GM19240 (cell line): ENCODE measurements at regions not wholly inside any gene's neighbourhood (a gene's known extent, or its start where the extent isn't known, plus 50 kb on each side); places are given as distances from the start of the nearest gene placed in this dataset.
"Not testable (repeated sequence)": the region's sequence is repeated elsewhere in the genome, so short reads cannot be mapped to it uniquely, and the experiment has no call there.

ENCODE experiments used
- DNase-seq: peaks from one replicate; pipeline ENCODE4 v3.0.0; 2011; ENCODE audit warnings: low spot score; ENCODE audit not compliant: insufficient read length

DNA sequence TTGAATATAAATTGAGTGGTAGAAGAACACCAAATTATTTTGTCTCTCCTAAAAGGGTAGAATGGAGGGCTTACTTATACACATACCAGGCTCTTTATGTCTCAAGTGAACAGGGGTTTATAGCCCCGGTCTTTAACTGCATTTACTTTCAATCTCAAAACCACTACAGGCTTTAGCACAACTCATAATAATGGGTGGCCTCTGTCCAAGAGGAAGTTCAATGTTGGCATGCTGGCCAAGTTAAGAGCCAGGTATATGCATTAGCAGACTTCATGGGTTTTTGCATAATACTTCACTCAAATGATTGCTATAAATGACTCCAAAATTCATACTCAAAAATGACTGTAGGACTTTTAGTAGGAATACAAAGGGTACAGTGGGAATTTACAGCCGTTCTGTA lies 118.5 kb upstream of the OTUD4 start:
- DNase-seq: no peak

DNA sequence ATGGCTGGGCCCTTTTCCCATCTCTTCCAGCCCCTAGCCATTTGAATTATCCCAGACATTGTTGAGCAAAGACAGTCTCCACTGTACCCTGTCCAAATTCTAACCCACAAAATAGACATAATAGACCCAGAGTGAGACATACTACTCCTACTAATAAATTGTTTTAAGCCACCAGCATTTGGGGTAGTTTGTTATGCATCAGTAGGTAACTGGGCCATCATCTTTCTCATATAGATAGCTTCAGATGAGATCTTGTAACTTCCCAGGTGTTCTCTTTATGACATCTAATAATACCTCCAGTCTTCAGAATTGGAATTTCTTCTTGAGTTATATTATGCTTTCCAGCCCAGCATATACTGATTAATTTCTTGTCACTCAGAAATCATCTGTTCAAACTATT lies 117.2 kb upstream of the OTUD4 start:
- DNase-seq: no peak

- no peak for DNase-seq
Observed at GRCh38 chr4:145295547-145295946, 115.2 kb upstream of the OTUD4 start.

DNA sequence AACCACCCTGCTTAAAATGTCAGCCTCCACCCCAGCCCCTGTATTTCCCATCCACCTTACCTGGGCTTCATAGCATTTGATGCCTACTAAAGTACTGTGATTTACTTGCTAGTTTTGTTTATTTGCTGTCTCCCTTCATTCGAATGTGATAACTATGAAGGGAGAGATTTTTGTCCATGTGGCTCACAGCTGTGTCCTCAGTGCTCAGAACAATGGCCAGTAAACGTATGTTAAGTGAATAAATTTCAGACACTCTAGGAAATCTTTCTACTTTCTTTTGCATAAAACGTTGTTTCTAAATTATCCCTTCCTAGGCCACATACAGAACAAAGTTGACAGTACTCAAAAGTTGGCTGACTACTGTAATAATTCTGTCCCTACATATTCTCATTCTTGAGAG lies 114.7 kb upstream of the OTUD4 start:
- DNase-seq: no peak

- no peak for DNase-seq
Observed at GRCh38 chr4:145293658-145294057, 113.3 kb upstream of the OTUD4 start.

DNA sequence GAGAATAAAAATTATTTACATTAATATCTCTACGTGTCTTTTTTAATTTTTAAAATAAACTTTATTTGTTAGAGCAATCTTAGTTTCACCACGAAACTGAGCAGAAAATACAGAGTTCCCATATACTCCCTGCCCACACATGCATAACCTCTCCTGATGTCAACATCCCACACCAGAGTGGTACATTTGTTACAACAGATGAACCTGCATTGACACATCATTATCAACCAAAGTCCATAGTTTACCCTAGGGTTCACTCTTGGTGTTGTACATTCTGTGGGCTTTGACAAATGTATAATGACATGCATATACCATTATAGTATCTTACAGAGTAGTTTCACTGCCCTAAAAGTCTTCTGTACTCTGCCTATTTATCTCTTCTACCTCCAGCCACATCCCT lies 110.6 kb upstream of the OTUD4 start:
- no peak for DNase-seq

DNA sequence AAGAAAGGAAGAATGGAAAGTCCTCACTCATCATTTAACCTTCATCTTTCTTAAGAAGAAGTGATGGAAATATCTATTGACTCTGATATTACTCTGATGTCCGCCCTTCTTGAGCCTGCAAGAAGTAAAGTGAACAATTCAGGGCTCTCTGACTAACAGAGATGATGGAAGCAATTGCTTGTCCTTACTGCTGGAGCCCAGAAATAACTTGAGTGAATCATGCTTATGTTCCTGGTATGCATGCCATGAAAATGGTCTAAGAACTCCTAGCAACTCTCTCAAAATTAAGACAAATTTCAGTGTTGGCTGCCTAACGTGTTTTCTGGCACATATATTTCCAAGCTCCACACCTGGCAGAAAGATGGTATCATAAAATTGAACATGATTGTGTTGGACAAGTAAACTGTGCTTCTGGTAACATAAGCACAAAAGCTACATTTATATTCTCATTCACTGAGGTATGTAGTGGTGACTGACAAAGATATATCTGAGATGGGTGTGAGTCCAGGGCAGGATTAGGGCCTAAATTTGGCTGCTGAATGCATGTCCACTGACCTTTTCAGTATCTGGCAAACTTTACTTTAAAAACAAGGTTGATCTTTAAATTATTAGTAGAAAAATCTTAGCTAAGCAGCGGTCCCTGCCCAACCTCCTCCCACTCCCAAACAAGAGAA lies 109.2 kb upstream of the OTUD4 start:
- DNase-seq: no peak

DNA sequence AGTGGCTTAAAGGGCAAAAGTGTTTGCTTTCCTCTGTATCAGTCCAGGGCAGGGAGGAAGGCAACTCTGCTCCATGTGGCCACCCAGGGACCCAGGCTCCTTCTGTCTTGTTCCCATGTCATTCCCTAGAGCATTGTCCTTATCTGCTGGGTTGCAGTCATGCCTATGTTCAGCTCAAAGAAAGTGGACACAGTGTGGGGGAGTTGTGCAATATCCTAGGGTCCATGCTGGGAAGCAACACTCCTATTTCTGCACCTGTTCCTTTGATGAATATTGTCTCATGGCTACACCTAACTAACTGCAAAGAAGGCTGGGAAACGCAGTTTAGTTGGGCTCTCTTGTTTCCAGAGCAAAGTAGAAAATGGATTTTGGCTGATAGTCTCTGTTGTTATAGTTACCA lies 107.0 kb upstream of the OTUD4 start:
- no peak for DNase-seq

DNA sequence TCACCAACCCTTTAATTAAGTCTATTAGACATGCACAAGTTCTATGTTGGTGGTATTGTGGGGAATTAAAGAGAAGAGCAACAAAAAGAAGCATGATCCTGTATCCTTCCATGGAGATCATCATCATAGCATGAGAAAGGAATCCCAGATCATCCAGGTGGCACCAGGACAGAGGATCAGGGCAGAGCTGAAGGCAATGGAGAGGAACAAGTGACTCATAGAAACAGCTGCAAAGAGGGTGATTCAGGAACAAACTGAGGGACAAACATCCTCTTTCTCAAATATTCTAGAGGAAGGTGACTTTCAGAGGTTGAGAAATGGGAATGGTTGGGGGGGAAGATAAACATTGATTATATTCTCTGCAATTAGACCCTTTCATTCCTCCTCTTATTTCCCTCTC lies 105.5 kb upstream of the OTUD4 start:
- no peak for DNase-seq

GRCh38 chr4:145283909-145284308 lies 103.5 kb upstream of the OTUD4 start:
- DNase-seq: no peak

- no peak for DNase-seq
Observed at GRCh38 chr4:145281951-145282350, 101.6 kb upstream of the OTUD4 start.

DNA sequence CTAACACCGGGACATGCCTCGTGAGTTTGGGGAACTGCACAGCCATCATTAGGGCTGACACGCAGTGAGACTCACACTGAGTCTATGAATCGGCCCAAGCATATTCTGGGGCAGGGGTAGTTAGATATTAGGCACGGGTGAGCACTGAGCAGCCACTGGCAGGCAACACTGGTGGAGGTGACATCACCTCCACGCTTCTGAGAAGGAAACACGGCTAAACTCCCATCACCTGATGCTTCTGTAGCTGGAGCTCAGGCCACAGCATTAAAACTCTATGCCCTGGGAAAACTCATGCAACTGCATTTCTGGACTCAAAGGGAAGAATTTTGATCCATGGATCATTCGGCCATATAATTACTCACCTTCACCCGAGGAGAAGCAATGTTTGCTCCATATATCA lies 100.8 kb upstream of the OTUD4 start:
- DNase-seq: no peak

GRCh38 chr4:145280541-145280940 lies 100.2 kb upstream of the OTUD4 start:
- DNase-seq: no peak

DNA sequence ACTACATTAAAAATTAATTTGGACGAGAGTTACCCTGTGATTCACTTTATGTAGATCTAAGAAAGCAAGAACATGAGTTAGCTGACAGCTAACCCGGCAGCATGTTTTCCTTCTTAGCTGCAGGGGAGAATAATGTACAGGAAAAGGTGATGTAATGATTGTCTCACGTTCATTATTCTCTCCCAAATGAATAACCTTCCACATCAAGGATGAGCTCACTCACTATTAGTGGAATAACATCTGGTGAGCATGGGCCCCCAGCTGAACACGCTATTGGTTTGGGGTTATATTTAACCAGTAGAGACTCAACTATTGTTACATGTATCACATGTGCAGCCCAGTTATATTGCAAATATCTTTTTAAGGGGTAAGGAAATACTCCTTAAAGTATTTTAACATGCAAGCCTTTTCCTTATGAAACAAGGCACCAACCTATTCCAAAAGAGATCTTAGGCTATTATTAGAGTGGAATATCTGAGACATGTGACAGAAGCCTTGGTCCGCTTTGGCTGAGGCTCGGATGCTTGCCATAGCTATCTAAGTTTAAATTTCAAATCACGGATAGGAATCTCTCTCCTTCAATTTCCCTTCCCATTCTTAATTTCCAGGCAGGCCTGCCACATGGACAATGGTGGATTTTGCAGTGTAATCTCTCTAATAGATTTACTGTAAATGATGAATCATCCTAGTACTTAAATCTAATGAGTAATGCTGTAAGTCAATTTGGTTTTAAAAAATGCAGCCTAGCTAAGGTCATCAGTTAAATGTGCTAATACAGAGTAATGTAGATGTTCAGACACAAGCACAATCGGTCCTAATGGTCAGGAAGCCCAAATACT lies 99.0 kb upstream of the OTUD4 start:
- no peak for DNase-seq

DNA sequence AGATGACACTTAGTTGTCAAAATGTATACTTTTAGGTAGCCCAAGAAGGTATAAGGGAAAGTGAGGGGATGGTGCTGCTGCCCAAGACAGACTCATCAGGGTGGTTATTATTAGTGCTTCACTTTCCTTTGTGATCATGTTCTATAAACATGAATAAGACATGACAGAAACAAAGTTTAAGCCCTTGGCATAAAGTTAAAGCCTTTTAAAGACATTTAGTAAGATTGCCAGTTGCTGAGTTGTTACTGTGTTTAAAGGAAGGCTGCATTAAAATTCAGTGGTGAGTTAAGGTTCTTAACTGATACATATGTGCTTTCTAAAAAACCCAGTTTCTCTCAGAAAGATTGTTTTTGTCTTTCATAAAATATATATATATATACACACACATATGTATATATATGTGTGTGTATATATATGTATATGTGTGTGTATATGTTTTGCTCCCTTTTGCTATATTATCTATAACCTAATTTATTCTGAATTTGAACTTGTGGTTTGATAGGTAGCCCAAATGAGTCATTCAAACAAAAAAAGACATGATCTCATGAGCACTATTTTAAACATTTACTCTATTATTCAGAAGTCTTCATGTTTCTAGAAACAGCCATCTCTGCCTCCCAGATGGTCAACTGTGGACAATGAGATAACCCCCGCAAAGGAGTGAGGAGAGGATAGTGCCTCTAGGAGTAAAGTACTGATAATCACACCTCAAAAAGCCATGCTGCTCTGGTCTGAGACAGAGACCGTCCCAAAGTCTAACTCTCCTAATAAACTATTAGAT lies 98.1 kb upstream of the OTUD4 start:
- DNase-seq: no peak

GRCh38 chr4:145277011-145277410 lies 96.6 kb upstream of the OTUD4 start:
- no peak for DNase-seq

DNA sequence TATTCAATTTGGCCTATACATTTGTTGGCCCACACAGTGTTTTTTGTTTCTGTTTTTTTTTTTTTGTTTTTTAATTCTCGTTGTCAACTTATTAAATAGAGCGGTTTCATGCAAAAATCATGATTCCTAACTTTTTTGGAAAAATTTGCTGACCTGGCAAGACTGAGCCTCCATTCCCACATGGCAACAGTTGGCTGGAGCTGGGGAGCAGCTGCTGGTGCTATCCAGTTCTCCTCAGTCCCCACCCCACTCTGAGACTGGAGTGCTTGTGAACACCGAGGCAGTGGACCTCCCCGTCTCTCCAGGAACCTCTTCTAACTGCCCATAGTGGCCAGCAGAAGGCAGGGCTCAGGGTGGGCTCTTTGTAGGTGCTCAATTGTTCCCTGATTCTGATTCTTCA lies 95.7 kb upstream of the OTUD4 start:
- no peak for DNase-seq

- DNase-seq: no peak
Observed at GRCh38 chr4:145271194-145271593, 90.8 kb upstream of the OTUD4 start.

GRCh38 chr4:145266881-145267280 lies 86.5 kb upstream of the OTUD4 start:
- DNase-seq: no peak

DNA sequence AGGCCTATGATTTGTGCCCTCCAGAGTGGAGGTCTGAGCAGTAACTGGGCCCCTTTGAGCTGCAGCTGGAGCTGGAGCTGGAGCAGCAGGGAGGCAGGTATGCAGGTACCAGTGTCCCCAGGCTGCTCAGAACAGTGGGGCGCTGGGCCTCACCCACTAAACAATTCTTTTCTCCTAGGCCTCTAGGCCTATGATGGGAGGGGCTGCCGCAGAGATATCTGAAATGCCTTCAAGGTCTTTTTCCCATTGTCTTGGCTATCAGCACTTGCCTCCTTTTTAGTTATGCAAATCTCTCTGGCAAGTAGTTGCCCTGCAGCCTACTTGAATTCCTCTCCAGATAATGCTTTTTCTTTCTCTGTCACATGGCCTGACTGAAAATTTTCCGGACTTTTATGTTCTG lies 79.7 kb upstream of the OTUD4 start:
- DNase-seq: no peak

- DNase-seq: not testable (repeated sequence)
Observed at GRCh38 chr4:145255311-145255710, 74.9 kb upstream of the OTUD4 start.

DNA sequence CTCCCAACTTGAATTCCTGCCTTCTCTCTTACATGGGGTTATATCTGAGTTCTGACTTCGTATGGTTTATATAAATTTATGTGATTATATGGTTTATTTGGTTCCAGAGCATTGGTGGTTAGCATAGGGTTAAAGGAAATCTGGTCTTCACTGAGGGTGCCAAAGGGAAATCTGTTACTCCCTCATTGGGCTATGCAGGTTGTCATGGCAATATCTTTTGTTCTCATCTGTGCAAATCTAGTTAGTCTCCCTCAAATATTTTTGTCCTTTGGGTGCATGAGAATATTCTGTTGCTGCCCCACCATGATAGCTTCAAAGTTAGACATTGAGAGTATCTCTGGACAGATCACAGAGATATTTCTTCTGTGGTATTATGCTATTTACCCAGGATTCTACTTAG lies 71.8 kb upstream of the OTUD4 start:
- DNase-seq: no peak
